Panc1 (cell line): ENCODE measurements at regions not wholly inside any gene's neighbourhood (a gene's known extent, or its start where the extent isn't known, plus 50 kb on each side); places are given as distances from the start of the nearest gene placed in this dataset.

Source experiments
- POLR2AphosphoS5 ChIP-seq: IDR thresholded peaks from 2 replicates; pipeline ENCODE4 v1.6.1; 2012; ENCODE audit warnings: mild to moderate bottlenecking, low read depth, low read length, moderate library complexity
- SIN3A ChIP-seq: IDR thresholded peaks from 2 replicates; pipeline ENCODE4 v1.6.1; 2012; ENCODE audit warnings: low read depth, mild to moderate bottlenecking, low read length, moderate library complexity, borderline replicate concordance; ENCODE audit not compliant: insufficient read depth
- TCF7L2 ChIP-seq: IDR thresholded peaks from 2 replicates; pipeline ENCODE4 v1.6.1; 2011; ENCODE audit warnings: mild to moderate bottlenecking, low read depth, low read length, inconsistent platforms
- TF ChIP-seq, protein P1 (sequence below): fragments of 450-650 bp; IDR thresholded peaks from 2 replicates; pipeline ENCODE4 v1.5.1; 2017; ENCODE audit warnings: mild to moderate bottlenecking
- TF ChIP-seq, protein P2 (sequence below), 2 experiments: IDR thresholded peaks; 2 replicates each; pipeline ENCODE4 v1.6.1; 2011 to 2012; ENCODE audit warnings: low read depth in 2 of 2, control low read depth in 1 of 2, low read length in 1 of 2, mild to moderate bottlenecking in 1 of 2, moderate library complexity in 1 of 2; ENCODE audit not compliant: insufficient read depth in 1 of 2

DNA sequence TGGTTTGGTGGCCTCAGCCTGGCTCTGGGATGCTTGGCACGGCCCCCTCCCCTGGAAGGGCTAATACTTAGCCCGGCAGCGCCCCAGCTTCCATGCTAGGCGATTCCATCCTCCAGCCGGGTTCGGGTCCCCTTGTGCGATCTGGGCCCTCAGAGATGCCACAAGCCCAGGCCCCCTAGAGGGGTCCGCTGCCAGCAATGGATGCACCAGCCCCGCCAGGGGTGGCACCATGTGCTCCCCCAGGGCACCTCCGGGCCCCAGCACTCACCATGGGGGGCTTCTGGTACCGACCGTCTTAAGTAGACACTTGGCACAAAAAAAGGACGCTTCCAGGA is 125.7 kb upstream of the KCTD7 start:
- TF ChIP-seq, protein P1, sequence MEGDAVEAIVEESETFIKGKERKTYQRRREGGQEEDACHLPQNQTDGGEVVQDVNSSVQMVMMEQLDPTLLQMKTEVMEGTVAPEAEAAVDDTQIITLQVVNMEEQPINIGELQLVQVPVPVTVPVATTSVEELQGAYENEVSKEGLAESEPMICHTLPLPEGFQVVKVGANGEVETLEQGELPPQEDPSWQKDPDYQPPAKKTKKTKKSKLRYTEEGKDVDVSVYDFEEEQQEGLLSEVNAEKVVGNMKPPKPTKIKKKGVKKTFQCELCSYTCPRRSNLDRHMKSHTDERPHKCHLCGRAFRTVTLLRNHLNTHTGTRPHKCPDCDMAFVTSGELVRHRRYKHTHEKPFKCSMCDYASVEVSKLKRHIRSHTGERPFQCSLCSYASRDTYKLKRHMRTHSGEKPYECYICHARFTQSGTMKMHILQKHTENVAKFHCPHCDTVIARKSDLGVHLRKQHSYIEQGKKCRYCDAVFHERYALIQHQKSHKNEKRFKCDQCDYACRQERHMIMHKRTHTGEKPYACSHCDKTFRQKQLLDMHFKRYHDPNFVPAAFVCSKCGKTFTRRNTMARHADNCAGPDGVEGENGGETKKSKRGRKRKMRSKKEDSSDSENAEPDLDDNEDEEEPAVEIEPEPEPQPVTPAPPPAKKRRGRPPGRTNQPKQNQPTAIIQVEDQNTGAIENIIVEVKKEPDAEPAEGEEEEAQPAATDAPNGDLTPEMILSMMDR: no peak
- TF ChIP-seq, protein P2, sequence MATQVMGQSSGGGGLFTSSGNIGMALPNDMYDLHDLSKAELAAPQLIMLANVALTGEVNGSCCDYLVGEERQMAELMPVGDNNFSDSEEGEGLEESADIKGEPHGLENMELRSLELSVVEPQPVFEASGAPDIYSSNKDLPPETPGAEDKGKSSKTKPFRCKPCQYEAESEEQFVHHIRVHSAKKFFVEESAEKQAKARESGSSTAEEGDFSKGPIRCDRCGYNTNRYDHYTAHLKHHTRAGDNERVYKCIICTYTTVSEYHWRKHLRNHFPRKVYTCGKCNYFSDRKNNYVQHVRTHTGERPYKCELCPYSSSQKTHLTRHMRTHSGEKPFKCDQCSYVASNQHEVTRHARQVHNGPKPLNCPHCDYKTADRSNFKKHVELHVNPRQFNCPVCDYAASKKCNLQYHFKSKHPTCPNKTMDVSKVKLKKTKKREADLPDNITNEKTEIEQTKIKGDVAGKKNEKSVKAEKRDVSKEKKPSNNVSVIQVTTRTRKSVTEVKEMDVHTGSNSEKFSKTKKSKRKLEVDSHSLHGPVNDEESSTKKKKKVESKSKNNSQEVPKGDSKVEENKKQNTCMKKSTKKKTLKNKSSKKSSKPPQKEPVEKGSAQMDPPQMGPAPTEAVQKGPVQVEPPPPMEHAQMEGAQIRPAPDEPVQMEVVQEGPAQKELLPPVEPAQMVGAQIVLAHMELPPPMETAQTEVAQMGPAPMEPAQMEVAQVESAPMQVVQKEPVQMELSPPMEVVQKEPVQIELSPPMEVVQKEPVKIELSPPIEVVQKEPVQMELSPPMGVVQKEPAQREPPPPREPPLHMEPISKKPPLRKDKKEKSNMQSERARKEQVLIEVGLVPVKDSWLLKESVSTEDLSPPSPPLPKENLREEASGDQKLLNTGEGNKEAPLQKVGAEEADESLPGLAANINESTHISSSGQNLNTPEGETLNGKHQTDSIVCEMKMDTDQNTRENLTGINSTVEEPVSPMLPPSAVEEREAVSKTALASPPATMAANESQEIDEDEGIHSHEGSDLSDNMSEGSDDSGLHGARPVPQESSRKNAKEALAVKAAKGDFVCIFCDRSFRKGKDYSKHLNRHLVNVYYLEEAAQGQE (IDR thresholded peaks at IDR 0.05; ENCODE audit: insufficient read depth in 1 of 2, low read depth in 2 of 2, low read length in 1 of 2): no peak
- no peak for TF ChIP-seq POLR2AphosphoS5
- no peak for TF ChIP-seq SIN3A
- TF ChIP-seq TCF7L2: no peak
